GM19468 (cell line): ENCODE measurements at regions not wholly inside any gene's neighbourhood (a gene's known extent, or its start where the extent isn't known, plus 50 kb on each side); places are given as distances from the start of the nearest gene placed in this dataset.

Experiments used
- ATAC-seq: cut with Tn5 transposase; IDR thresholded peaks from one replicate; pipeline ENCODE4 v1.9.1; 2021; ENCODE audit warnings: mild to moderate bottlenecking, moderate library complexity, moderate number of reproducible peaks; ENCODE audit not compliant: unreplicated experiment; ENCODE audit errors: extremely low read depth

DNA sequence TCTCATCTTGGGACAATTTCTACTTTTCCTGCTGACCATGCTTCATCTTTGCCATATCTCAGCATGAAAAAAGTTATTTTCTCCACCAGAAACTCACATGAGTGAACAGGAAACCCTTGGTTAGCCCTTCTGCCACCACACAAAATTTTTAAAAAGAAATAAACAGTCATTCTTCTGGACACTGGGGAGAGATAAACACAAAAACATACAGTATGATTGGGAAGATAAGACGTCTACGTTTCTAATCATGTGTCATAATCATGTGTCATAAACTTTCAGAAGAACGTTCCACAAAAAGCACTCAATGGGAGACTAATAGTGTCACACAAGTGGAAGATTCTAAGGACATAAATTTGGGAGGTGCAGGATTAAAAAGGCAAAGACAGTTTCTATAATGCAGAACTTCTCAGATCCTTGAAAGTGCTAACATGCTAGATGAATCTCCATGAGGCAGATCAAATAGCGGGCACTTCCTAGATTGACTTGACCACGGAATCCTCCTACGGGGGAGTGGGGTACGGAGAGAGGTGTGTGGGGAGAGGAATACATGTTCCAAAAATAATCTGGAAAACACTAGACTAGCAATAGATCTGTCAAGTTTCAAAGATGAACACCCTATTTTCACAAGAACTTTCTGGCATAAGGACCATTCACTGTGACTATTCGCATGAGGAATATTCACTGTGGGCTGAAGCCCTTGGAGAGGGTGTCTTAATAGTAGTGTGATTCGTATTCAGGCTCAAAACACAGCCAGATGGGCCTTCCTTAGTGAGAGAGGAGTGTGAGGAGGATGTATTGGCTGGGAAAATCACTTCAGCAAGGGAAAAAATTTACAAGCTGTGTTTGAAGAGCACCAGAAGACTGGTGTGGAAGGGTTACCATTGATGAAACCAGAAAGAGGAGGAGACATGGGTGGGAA is 206.7 kb downstream of the SETD4 start:
- no peak for ATAC-seq

DNA sequence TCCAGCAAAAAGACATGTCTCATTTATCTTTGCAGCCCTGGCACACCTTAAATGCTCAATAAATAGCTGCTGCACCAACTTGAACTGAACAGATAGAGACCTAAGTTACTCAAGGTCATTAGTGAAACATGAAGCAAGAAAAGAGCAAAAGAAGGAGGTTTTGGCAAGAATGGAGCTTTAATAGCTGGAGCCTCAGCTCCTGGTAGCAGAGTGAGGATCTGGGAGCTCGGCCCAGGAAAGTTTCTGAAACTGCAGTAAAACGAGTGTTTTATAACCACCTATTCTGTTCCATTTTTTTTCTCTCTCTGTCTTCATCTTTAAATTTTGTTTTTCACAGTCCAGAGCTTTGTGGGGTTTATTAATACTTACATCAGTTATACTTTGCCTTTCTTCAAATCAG is 207.5 kb downstream of the SETD4 start:
- no peak for ATAC-seq

DNA sequence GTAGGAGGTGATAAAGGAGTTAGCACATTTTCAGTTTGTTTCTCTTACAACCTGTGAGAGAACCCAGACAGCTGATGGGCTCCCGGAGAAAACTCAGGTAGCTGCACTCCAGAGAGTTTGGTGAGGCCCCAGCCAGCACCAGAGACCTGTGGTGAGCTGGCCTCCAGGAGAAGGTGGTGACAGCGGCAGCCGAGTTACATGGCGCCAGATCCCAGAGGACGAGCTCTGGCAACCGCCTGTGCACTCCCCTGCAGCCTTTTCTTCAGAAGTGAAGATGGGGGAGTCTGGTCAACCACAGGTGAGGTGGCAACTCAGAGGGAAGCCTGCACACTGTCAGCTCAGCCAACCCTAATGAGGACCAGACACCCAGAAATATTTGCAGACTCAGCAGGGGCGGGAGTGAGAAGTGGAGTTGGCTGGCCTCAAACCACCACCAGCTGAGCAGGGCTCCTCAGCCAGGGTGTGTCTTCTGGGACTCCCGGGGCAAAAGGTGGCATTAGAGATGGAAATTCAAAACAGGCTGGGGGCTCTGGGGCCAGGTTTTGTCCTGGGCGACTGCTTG is 209.7 kb downstream of the SETD4 start:
- no peak for ATAC-seq

DNA sequence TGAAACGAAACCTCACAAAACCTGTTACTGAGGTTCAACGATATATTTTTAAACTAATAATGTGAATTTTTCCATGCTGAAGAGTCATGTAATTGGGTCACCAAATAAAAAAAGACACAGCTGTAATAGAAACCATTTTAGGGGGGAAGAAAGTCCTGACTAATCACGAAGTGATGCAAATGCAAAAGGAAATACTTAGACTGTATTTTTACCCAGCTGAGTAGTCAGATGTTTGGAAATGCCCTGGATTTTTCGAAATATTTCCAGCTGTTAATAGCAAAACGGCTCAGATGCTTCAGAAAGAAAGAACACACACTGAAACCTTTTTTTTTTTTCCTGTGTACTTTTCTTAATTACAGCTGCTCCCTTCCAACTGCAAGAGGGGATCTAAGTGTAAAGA is 210.3 kb downstream of the SETD4 start:
- no peak for ATAC-seq

DNA sequence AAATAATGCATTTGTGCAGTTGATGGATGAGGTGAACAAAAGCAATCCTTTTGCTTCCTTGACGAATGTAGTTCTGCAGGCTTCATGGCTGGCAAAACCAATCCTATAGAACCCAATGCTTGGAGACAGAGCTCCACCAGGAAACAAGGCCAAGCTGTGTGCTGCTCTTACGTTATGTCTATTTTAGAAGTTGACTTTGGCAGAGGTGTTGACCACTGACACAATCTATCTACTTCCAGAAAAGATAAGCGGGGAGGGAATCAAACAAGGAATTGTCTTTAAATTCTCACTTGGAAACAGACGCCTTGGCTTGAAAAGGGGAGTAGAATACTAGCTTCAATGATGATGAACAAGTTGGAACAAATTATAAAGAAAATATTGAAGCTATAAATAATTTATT is 211.2 kb downstream of the SETD4 start:
- no peak for ATAC-seq

DNA sequence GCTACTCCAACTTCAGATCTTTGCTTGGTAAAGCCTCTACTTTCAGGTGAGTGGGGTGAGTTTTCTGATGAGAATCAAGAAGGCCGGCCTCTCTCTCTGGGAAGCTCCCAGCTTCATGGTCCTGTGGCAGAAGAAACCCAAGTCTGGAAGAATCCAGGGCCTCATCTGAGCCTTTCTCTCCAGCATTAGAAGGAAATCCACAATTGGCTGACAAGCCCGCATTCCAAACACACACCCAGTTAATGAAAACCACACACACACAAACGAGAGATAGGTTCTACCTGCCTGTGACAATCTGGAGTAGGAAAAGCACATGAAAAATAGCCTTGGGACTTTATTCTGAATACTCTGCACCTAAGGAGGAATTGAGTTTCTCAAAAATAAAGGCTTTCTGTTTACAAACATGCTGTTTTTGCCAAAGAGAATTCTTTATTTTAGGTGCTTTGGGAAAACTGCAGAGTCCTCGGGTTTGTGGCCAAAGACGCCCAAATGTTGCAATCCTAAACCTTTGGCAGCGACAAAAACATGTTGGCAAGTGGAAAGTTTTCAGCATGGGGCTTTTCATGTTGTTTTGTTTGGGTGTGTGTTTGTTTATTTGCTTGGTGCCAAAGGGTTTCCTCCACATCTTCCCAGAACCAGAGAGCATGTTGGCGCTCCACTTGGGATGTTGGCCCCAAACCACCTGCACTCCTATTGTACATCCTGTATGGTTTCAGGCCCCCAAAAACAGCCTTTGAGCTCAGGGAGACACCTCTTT is 216.2 kb downstream of the SETD4 start:
- ATAC-seq = no peak

DNA sequence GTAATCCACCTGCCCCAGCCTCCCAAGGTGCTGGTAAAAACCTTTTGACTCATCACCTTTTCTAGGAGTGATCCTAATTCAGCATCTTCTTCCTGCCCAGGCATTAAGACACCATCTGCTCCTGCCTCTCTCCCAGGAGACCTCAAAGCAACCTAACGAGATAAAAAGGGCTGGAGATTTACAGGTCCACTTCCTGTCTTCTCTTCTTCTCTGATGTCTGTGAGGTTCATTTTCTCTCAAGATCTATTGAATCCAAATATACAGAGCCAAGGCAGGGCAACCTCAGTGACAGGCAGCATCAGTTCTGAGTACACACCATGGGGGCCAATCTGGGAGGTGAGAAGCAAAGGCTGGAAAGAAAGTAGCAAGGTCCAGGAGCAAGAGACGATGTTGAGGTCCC is 219.4 kb downstream of the SETD4 start:
- ATAC-seq = no peak

DNA sequence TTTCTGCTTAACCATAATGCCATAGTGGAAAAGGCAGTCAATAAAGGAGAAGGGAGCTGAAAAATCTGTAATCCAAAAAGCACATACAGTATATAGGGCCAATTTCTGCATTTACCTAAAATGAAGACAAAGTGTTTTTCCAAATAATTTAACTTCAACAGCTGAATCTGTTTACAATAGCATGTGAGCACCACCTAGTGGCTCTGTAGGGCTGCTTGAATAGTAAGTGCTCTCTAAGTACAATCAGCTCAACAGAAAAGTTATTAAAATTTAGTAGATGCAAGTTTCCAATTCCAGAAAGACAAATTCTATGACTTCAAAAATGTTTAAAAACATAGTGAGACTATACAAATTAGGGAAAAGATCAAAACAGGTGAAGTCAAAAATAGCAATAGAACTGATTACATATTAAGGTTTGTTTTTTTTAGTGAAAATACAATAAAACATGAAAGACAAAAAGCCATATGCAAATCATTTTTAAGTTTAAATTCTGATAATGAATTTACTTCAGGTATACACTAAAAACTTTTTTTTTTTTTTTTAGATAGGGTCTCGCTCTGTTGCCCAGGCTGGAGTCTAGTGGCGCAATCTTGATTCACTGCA is 220.0 kb downstream of the SETD4 start:
- ATAC-seq = no peak

DNA sequence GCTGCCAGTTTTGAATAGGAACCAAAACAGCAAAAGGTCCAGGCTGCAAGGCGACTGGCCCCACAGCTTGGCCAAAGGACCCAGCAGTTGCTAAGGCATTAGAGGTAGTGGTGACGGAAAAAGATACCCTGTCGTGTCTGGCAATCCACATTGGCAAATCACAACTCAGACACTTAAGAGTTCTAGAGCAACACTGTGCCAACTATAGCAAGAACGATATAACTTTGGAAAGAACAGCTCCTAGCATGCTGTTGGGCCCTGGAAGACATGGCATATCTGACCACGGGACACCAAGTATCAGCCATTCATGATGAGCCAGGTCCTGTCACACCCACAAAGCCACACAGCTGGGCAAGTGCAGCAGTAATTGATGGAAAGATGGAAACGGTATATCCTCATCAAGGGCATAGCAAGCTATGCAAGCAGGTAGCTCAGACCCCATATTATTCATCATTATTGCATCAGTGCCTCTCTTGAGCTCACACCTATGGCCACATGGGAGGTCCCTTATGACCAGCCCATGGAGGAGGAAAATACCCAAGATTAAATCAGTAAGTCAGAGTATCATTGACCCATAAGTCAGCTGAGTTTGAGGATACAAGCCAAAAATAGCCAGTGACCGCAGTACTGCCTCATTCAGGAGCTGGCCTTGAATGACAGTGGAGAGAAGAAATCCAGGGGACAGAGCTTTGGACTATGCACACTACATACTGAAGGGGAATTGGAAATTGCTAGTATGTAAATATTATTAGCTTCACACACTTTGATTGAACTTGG is 221.2 kb downstream of the SETD4 start:
- no peak for ATAC-seq

DNA sequence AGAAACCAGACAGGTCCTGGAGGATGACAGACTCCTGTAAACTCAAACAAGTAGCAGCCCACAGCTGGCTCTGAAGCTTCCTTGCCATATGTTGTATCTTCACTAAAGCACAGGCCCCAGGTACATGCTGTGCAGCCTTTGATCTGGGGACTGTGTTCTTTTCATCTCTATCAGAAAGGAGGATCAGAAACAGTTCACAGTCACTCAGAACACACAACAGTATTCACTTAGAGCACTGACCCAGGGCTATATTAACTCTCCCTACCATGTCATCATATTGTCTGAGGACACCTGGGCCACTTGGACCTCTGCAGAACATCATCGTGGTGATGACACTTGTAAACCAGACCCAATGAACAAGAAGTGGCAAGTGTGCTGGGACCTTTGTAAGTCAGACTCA is 222.0 kb downstream of the SETD4 start:
- ATAC-seq = no peak

DNA sequence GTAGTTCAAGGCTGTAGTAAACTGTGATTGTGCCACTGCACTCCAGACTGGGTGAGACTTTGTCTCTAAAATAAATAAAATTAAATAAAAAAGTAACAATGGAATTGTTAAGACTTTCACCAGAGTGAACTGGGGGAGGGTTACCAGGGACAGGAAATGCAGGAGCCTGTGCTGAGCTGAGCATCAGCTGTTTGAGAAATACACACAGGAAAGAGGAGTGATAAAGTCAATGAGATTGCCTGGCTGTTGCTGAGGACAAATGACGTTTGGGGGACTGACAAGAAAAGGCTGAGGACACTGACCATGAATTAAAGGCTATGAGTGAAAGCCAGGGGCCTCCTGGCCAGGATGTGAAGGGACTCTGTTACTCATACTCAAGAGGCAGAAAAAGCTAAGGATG is 226.3 kb downstream of the SETD4 start:
- no peak for ATAC-seq

DNA sequence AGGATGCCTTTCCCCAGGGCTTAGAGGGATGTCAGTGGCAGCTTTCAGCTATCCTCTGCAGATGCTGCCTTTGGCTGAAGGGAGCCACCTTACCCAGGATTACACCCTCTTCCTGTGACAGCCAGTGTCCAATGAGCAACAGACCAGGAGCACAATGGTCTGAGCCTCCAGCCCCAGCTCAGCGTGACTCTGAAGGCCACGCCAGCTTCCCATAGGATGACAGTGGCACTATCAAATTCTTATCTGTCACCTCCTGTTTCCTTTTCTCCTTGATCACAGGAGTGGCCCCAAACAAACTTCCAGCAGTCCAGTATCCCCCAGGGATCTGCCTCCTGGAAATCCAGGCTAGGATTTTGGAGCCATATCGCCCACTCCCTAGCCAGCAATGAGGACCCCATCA is 226.9 kb downstream of the SETD4 start:
- no peak for ATAC-seq

DNA sequence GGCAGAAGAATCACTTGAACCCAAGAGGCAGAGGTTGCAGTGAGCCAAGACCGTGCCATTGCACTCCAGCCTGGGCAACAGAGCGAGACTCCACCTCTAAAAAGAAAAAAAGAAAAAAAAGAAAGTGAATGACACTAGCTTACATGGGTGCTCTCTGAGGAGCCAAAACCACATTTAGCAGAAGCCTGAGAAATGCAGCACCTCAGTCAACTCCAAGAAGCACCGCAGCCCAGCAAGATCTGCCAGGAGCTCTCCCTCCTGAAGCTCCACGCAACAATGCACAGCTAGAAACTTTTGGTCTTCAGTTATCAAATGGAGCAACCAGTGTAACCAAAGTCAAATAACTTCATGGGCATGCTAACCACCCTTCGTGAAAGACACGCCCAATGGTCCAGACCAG is 229.1 kb downstream of the SETD4 start:
- no peak for ATAC-seq

DNA sequence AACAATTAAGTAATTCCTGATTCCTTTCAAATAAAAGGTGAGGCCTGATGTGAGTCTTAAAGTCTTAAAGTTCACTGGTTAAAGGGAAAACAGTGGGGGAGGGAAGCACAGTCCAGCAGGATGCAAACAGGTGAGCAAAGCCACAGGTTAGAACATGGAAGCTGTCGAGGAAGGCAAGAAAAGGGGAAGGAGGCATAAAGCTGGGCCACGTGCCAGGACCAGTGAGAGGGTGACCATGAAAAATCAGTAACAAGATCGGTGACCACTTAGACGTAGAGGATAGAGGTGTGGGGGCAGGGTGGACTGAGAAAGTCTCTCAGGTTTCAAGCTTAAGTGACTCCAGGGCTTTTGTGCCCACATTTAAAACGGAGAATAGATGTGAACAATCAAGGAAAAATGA is 231.3 kb downstream of the SETD4 start:
- ATAC-seq = no peak

DNA sequence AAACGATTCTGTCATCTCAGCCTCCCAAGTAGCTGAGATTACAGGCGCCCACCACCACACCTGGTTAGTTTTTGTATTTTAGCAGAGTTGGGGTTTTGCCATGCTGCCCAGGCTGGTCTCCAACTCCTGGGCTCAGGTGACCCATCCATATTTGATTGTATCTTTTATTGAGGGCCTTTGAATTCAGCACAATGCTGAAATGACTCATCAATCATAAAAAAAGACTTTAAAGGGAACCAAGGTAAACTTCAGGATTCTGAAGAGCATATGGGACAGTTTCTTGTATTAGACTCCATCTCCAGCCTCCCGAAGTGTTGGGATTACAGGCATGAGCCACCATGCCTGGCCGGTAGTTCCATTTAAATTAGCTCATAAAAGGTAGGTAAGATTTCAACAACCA is 232.2 kb downstream of the SETD4 start:
- ATAC-seq = no peak

DNA sequence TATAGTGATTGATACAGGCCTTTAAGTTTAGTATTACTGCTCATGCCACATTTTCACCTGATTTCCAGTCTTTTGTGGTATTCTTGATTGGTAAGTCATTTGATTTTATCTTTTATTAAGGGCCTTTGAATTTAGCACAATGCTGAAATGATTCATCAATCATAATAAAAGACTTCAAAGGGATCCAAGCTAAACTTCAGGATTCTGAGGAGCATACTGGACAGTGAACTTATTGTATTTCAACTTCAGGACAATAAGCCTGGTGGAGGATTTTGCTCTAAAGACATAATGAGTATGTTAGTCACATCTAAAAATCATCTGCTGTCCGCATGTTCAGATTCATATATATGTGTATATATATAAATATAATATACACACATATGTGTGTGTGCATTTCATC is 233.3 kb downstream of the SETD4 start:
- no peak for ATAC-seq

DNA sequence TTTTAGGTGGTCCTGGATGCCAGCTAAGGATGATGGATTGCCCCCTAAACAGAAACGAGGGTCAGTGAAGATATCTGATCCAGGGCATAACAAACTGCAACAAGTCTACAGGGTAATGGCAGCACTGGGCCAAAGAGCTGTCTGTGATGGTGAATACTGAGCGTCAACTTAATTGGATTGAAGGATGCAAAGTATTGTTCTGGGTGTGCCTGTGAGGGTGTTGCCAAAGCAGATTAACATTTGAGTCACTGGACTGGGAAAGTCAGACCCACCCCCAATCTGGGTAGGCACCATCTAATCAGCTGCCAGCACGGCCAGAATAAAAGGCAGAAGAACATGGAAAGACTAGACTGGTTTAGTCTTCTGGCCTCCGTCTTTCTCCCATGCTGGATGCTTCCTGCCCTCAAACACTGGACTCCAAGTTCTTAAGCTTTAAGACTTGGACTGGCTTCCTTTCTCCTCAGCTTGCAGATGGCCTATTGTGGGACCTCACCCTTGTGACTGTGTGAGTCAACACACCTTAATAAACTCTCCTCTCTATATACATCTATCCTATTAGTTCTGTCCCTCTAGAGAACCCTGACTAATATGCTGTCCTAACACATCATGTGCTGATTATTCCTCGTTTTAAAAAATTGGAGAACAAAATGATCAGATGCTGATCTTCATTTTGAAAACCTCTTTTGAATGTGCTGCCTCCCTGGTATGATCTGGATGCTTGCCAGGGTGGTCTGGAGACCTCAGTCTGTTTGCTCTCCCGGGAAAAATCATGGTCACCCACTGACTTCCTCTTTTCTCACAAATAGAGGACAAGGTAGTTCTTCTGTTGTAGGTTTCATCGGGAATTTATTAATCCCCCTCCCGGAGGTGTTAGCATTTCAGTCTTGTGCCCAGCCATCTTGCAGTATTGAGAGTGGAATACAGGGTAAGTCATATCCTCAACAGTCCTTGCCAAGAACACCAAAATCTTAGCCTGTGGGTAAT is 234.7 kb downstream of the SETD4 start:
- no peak for ATAC-seq

DNA sequence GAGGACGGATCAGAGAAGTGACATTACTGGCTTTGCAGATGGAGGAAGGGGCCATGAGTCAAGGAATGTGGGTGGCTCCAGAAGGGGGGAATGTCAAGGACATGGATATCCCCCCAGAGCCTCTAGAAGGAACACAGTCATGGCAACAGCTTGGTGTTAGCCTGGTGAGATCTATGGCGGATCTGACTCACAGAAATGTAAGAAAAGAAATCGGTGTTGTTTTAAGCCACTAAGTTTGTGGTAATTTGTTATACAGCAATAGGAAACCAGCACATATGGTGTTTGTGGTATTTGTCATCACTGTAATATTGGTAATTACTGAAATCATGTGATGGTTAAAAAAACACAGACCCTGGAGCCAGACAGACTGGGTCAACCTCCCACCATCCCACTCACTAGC is 236.2 kb downstream of the SETD4 start:
- ATAC-seq = no peak

DNA sequence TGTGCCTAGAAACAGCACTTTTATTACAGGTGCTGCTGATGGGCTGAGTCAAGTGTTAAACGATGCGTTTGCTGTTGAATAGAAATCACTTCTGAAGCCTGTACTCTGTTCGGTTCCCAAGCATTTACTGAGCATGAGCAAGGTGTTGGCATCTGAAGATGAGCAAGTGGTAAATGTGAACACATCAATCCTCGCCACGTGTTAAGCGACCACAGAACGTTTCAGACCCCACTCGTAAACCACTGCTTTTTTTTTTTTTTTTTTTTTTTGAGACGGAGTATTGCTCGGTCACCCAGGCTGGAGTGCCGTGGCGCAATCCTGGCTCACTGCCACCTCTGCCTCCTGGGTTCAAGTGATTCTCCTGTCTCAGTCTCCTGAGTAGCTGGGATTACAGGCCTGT is 241.2 kb downstream of the SETD4 start:
- no peak for ATAC-seq
